ENCODE measurements at regions not wholly inside any gene's neighbourhood (a gene's known extent, or its start where the extent isn't known, plus 50 kb on each side); places are given as distances from the start of the nearest gene placed in this dataset.

DNA sequence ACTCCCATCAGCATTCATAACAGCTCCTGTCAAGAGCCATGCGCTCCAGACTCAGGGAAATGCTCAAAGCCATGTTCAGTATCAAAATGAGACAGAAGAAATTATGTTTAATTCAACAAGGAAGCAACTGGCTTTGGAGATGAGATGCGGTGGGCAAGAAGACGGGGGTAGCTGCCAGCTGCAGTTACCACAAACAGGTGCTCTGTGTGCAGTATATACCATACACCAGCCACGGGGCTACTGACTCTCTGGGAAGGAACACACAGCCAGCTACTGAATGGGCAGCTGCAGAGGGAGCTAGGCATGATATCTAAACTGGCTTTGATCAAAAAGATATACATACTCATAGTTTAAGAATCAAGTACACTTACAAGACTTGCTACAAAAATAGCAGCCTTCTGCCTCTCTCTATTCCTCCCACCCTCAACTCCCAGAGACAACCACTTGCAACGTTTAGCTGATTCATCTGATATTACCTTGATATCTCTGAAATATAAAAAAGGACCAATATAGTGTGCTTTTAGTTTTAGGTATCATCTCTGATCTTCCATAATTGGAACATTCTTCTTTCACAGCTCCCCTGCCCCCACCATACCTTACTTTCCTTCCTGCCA lies 593.0 kb downstream of the UQCRFS1 start:
- TF ChIP-seq CTCF (conservative IDR thresholded peaks at IDR 0.05; ENCODE audit: low read length) = no peak
- TF ChIP-seq EZH2phosphoT487 (IDR thresholded peaks at IDR 0.05; ENCODE audit: borderline replicate concordance) = no peak

Measured in Loucy (cell line).